DMS153 treated with DMSO at 0.1 percent for 48 hours (cell line): ENCODE measurements at regions not wholly inside any gene's neighbourhood (a gene's known extent, or its start where the extent isn't known, plus 50 kb on each side); places are given as distances from the start of the nearest gene placed in this dataset.
"Not testable (repeated sequence)": the region's sequence is repeated elsewhere in the genome, so short reads cannot be mapped to it uniquely, and the experiment has no call there.

Experiments
- DNase-seq: peaks from one replicate; lab custom pipeline; 2025; ENCODE audit not compliant: unreplicated experiment; lab: John Stamatoyannopoulos, UW

DNA sequence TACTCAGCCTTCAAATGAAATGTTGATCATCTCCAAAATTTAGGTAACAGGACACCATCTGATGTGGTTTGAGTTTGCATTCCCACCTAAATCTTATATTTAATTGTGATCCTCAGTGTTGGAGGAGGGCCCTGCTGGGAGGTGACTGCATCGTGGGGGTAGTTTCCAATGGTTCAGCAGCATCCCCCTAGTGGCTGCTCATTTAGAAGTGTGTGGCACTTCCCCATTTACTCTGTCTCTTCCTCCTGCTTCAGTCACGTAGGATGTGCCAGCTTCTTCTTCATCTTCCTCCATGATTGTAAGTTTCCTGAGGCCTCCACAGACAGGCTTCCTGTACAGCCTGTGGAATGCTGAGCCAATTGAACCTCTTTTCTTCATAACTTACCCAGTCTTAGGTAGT lies 731.2 kb downstream of the USP25 start:
- DNase-seq: no peak

DNA sequence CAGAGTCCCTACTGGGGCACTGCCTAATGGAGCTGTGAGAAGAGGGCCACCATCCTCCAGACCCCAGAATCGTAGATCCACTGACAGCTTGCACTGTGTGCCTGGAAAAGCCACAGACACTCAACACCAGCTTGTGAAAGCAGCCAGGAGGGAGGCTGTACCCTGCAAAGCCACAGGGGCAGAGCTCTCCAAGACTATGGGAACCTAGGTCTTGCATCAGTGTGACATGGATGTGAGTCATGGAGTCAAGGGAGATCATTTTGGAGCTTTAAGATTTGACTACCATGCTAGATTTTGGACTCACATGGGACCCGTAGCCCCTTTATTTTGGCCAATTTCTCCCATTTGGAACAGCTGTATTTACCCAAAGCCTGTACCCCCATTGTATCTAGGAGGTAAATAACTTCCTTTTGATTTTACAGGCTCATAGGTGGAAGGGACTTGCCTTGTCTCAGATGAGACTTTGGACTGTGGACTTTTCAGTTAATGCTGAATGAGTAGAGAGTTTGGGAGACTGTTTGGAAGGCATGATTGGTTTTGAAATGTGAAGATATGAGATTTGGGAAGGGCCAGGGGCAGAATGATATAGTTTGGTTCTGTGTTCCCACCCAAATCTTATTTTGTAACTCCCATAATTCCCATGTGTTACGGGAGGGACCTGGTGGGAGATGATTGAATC lies 734.6 kb downstream of the USP25 start:
- not testable (repeated sequence) for DNase-seq

DNA sequence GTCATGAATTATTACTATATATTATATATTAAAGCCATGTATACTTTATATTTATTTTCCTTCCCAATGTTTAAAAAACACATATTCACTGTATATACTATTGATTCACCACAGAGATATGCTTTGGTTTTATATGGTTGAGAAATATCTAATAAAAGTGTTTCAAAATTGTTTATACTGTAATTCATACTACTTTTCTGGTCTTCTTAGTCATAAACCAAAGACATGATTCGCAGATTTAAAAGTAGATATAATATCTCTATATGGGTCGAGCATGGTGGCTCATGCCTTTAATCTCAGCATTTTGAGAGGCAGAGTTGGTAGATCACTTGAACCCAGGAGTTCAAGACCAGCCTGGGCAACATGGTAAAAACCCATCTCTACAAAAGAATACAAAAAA lies 738.4 kb downstream of the USP25 start:
- DNase-seq: no peak

DNA sequence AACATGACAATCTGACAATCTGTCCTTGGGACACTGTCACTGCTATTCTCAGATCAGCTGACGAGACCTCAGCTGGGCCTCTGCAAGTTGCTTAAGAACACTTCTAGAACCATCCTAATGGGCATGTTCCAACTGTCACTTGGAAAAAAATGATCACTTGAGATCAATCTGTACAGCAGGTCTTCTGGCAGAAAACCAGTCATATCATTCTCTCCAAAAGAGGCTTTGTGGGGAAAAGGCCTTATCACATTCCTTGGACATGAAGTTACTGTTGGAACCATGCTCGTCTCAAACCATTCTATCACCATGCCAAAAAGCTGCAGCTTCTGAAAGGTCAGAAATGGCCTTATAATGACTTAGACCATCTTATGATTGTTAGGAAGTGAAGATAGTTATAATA lies 744.2 kb downstream of the USP25 start:
- no peak for DNase-seq

DNA sequence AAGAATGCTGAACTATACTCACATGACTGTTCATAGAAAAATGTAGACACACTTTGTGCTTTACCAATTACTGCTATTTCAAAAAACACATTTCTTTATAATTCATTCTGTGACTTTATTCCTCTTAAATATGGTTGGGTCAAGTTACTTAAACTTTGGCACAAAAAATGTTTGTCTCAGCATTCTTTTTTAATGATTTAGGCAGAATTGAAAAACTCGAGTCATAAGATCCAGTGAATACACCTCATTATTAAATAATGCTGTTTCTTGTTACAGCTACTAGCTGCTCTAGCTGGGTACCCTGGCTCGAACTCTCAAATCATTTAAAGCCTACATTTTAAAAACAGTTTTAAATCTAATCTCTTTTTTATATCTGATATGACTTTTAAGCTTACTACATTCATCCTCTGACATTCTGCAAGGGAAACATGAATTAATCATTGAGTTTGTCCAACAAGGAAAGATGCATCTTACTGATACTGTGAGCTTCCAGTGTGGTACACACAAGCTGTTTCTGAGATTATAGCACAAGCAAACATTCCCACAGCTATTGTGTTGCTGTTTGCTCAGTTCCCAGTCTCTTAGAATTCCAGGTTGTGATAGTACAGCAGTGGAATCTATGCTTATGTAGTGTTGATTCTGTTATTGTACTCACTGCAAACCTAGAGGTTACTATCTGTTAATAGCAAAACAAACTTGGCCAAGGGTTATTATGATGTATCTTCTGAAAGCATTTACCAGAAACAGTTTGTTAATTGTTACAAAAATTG lies 746.5 kb downstream of the USP25 start:
- DNase-seq: no peak

DNA sequence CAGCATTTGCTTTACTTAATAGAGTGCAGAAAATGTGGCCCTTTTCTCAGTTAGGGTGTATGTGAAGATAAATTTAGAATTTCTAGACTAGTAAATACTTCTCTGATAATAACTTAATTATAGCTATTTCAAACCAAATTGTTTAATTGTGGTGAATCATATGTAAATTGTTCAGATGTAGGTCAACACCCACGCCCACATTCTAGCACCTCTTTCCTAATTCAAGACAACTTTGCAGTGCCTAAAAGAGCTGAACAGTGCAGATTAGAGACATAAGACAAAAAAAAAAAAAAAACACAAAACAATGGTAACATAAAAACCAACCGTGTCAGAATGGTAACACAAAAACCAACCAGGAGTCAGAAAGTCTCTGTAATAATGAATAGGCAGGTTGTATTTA lies 758.3 kb downstream of the USP25 start:
- DNase-seq: no peak

DNA sequence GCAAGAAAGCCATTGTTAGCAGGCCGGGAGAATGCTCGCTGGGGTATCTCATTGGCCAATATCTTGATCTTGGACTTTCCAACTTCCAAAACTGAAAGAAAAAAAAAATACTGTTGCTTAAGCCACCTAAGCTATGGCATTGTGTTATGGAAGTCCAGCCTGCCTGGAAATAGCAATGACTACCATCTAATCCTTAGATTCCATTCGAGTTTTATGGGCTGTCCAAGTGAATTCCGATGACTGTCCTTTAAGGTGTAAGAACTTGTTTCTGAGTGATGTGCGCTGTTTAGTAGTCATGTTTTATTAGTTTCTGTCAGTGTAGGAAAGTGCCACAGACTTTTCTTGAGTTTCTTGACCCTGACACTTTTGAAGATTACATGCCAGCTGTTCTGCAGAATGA lies 762.6 kb downstream of the USP25 start:
- no peak for DNase-seq

DNA sequence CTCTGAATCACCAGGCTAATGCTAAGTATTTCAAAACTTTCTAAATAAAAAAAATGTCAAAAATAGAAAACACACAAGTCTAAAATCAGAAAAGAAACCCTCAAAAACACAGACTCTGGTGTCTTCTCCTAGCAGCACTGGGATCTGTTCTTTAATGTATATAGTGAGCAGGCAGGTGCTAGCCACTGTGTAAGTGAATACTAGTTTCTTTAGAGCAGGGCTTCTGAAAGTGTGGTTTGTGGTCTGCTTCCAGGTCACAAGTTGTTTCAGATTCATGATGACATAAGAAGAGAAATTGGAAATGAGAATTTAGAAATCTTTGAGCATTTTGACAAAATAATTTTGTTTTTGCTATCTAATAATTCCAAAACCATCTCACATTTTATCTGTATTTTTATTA lies 763.1 kb downstream of the USP25 start:
- no peak for DNase-seq

DNA sequence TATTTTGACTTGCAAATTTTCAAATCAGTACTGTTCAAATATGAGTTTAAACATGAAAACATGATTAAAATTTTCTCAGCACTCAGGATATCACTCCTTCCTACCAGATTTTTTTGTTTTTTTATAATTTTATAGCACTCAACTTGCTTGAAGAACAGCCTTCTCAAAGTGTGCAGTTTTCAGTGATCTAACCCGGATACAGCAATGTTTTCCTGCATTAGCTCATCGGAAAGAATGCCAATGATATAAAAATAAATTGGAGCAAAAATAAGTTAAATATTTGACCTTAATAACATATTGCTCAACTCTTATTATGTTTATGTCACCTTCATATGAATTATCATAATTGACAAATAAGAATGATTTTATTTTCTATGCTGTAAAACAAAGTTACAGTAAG lies 766.8 kb downstream of the USP25 start:
- DNase-seq: no peak

DNA sequence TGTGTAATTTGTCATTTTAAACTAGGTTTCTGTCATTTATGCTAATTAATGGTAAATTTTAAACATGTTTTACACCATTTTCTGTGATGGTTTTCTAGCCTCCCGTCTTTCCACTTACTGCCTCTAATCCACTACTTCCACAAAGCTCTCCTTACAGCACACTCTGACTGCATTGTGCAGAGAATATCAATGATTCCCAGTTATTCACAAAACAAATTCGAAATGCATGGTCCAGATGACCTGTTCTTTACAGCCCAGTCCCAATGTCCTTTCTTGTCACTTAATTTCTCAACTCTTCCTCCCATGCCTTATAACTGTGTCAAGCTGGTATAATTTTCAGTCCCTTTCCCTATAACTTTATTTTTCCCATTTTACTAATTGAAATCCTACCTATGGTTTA lies 770.5 kb downstream of the USP25 start:
- DNase-seq: no peak

DNA sequence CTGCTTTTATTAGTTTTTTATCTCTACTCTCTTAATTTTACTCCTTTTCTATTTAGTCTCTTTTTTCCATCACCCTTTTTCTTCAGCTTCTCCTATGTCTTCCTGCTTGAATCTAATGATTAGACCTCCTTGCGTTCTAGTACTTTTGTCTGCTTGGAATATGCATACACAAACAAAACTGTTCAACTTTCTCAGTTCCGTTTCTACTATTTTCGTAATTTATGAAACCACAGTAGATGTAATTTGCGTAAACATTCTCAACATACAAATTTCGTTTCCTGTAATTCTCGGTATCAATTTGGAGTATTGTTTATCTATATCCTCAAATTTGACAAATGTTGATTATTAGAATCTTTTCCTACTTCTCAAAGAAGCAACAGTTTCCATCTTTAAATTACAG lies 772.5 kb downstream of the USP25 start:
- no peak for DNase-seq

DNA sequence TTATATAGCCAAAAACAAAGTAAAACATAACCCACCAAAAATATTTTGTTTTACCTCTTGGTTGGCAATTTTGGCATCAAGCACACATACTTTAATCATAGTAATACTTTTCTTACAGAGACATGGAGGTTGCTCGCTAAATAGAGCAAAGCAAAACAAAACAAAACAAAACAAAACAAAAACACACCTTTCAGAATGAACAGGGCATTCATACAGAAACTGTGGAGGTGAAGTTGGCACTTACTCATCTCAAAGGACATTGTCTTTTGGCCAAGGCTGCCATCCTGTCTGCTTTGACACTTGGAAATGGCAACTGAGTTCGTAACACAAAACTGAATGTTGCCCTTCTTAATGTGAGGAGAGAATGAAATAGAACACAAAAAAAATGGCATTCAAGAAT lies 773.1 kb downstream of the USP25 start:
- no peak for DNase-seq

DNA sequence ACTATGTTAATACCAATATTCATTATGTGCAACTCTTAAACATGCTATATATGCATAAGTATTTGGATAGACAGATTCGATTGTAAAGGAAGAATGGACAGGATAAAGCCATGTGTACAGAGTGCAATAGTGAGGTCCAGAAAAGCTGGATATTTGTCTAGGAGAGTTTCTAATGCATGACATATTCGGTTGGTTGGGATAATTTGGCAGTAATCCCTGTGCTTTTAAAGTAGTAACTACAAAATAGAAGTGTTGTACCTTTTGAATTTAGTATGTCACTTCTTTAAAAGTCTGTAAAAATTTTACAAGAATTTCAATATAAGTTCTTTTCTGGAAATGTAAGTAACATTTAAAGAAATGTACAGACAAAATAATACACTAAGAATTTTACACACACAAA lies 774.5 kb downstream of the USP25 start:
- no peak for DNase-seq

DNA sequence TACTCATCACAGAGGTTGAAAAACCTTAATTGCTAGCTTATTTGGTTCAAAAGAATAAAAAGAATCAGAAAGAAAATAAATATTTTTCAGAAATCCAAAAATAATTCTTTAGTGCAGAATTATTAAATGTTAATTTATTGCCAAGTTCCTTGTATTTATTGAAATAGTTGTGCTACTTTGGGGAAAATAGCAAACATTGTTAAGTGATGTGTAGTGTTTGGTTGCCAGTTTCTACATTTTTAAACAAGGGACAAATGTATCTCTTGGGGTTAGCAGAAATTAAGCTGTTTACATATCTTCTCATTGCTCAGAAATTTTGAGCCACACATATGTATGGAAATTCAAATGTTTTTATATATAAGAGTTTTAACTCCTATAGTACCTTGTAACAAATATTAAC lies 775.0 kb downstream of the USP25 start:
- no peak for DNase-seq

DNA sequence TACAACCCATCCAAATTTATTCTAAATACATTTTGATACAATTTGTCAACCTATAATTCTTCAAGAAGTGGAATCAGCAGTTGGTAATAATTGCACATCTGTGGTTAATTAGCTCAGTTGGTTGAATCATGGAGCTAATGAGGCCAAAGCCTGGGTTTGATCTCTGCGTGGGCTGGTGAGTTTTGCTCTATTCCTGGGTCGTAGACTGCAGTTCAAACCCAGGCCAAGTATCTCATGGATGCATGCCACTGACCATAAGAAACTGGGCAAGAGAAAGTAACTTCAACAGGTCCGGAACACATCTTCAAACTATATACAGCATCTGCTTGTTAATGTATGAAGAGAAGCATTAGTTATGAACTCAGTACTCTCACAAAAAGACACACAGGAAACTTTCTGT lies 779.7 kb downstream of the USP25 start:
- no peak for DNase-seq

DNA sequence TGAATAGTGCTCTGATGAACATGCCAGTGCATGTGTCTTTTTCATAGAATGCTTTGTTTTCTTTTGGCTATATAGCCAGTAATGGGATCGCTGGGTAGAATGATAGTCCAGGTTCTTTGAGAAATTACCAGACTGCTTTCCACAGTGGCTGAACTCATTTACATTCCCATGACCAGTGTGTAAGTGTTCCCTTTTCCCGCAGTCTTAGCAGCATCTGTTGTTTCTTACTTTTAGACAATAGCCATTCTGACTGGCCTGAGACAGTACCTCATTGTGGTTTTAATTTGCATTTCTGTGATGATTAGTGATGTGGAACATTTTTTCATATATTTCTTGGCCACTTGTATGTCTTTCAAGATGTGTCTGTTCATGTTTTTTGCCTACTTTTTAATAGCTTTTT lies 784.5 kb downstream of the USP25 start:
- DNase-seq: no peak

DNA sequence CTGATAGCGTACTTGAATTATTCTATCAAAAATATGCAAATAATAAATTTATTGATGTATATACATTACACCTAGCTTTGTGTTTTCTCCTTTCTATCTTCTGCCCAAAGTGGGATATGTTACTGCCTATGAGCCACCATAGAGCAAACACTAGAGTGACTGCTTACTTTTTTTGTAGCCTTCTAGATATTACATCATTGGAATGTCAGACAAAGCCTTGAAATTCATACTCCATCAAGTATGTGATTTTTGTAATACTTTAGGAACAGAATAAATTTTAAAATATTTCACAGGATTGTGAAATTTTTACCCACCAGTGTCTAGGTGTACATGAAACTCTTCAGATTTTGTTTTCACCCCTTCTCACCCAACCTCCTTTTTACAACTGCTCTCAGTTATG lies 787.6 kb downstream of the USP25 start:
- no peak for DNase-seq

DNA sequence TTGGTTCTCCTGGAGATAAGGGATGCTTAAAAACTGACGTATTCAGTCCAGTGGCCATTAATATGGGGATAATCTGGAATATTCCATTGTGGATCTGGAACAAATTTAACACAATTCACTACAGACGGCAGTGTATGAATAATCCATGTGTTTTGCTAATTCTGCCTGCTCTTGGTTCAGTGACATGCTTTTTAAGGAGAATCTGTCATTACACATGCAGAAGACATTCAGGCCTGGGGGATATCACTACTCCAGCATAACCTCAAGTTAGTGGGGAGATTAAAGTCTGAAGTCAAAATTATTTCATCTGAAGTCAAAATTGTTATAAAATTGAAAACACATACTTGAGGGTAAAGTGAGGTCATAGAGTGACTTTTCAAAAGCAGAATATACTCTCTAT lies 789.3 kb downstream of the USP25 start:
- no peak for DNase-seq

DNA sequence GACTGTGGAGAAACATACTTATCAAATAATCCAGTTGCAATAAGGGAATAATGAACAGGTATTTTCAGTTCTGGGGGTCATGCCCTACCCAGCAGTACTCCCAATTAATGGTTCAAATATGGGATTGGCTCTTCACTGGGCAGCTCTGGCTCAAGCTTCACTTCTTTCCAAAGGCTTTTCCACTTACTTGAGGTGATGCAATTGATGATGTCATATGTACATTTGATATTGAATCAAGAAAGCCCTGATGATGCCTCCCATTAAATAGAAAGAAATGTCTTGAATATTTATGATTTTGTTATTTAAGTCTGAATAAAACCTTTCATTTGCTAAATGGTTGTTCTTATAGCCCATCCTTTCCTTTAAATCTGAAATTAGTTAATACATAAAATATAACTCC lies 789.9 kb downstream of the USP25 start:
- DNase-seq: no peak

DNA sequence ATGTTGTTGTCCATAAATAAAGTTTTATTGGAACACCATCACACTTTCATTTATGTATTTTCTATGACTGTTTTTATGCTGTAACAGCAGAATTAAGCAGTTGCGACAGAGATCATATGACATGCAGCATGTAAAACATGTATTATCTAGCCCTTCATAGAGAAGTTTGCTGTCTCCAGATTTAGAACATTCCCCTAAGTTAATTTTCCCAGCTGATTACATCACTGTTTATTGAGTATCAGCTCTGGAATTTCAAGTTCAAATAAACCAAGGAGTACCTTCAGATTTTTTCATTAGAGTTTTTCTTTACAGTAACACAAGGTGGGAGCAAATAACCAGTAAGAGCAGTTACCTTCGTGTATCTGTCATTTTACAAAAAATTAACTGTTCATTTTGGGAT lies 792.8 kb downstream of the USP25 start:
- no peak for DNase-seq

DNA sequence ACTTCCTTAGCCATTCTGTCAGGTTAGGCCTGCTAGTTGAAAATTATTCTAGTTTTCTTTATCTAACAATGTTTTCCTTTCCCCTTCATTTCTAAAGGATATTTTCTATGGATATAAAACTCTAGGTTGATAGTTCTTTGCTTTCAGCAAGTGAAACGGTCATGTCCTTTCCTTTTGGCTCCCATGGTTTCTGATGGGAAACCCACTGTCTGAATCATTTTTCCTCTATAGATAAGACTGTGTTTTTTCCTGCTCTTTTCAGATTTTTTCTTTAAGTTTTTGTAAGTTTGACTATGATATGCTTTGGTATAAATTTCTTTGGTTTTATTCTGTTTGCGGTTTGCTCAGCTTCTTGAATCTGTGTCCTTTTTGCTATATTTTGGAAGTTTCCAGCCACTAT lies 800.9 kb downstream of the USP25 start:
- DNase-seq: no peak

DNA sequence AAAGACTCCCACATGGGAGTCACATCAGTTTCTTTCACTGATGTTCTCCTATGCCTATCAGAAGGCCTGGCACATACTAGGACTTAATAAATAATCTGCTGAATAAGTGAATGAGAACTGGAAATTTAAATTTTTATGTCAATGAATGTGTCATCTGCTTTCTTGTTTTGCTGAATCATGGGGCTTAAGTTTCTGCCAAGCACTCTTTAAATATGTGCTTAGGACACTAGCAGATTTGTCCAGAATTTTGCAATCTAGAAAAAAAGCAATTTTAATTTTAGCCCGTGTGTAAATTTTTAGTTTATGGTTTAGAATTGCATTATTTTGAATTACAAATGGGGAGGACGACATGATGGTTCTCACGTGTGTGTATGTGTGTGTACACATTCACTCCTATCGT lies 803.1 kb downstream of the USP25 start:
- no peak for DNase-seq
